ENCODE measurements at regions not wholly inside any gene's neighbourhood (a gene's known extent, or its start where the extent isn't known, plus 50 kb on each side); places are given as distances from the start of the nearest gene placed in this dataset.

DNA sequence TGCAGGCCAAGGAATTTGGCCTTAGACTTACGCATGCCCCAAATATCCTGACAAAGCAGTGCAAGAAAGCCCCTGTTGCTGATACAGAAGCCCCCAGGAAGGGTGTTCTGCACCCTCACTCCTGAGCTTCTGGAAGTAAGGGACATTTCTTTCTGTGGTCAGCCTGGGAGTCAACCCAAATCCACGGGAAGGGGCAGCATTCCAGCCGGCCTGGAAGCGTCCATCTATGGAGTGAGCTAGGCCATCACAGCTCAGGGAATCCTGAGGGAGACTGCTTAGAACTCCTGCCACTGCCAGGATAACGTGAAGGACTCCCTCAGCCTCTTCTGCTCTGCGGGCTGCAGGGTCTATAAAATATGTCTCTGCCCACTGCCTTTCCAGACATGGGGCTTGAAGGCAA, 173.9 kb downstream of the ANAPC1 start:
- TF ChIP-seq SPI1 (IDR thresholded peaks at IDR 0.05; ENCODE audit: low read depth, low read length): no peak
- TF ChIP-seq POLR2A (IDR thresholded peaks at IDR 0.05; ENCODE audit: low read depth, low read length): no peak

Measured in GM12891 (cell line).